Neural cell (in vitro differentiated cells): ENCODE measurements at regions not wholly inside any gene's neighbourhood (a gene's known extent, or its start where the extent isn't known, plus 50 kb on each side); places are given as distances from the start of the nearest gene placed in this dataset.

ENCODE experiments used
- H2AFZ ChIP-seq: fragments of 200-600, 300-800 bp; sonication (generic), shearing (Covaris generic); 2 replicates; pipeline ENCODE4 v1.6.0; 2014; ENCODE audit warnings: low read depth, mild to moderate bottlenecking, antibody characterized with exemption, low read length, moderate library complexity
- H3F3A ChIP-seq: fragments of 200-600 bp; shearing (Covaris generic); 2 replicates; pipeline ENCODE4 v1.6.1; 2016; ENCODE audit warnings: mild to moderate bottlenecking, moderate library complexity, mixed read lengths, antibody characterized with exemption, low read length; ENCODE audit not compliant: insufficient read depth, poor library complexity, severe bottlenecking
- H3K27ac ChIP-seq: fragments of 200-600, 300-800 bp; sonication (generic), shearing (Covaris generic); 2 replicates; pipeline ENCODE4 v1.5.1; 2014; ENCODE audit warnings: mild to moderate bottlenecking, low read length, moderate library complexity
- H3K27me3 ChIP-seq: fragments of 300-800, 200-600 bp; sonication (generic), shearing (Covaris generic); 2 replicates; pipeline ENCODE4 v1.6.0; 2014; ENCODE audit warnings: mild to moderate bottlenecking, low read depth, low read length, moderate library complexity; ENCODE audit not compliant: insufficient read depth
- H3K36me3 ChIP-seq: fragments of 300-800, 200-600 bp; sonication (generic), shearing (Covaris generic); 2 replicates; pipeline ENCODE4 v1.5.1; 2014; ENCODE audit warnings: mild to moderate bottlenecking, antibody characterized with exemption, low read length, moderate library complexity; ENCODE audit not compliant: insufficient read depth
- H3K4me2 ChIP-seq: fragments of 300-800, 200-600 bp; sonication (generic), shearing (Covaris generic); 2 replicates; pipeline ENCODE4 v1.6.0; 2014; ENCODE audit warnings: mild to moderate bottlenecking, low read length
- H3K4me3 ChIP-seq: fragments of 300-800, 200-600 bp; sonication (generic), shearing (Covaris generic); 2 replicates; pipeline ENCODE4 v1.5.1; 2014; ENCODE audit warnings: mild to moderate bottlenecking, low read length, moderate library complexity
- H3K79me2 ChIP-seq: fragments of 200-600 bp; shearing (Covaris generic); replicated peaks from 2 replicates; pipeline ENCODE4 v1.6.0; 2014; ENCODE audit warnings: mild to moderate bottlenecking, low read length, moderate library complexity; ENCODE audit not compliant: insufficient read depth
- H3K9ac ChIP-seq: fragments of 300-800, 200-600 bp; sonication (generic), shearing (Covaris generic); 2 replicates; pipeline ENCODE4 v1.6.1; 2016; ENCODE audit warnings: mild to moderate bottlenecking, low read length, mixed read lengths
- H3K9me2 ChIP-seq: fragments of 200-600 bp; shearing (Covaris generic); 2 replicates; pipeline ENCODE4 v1.6.1; 2016; ENCODE audit warnings: mild to moderate bottlenecking, low read length, mixed read lengths; ENCODE audit not compliant: insufficient read depth
- H3K9me3 ChIP-seq: fragments of 200-600, 300-800 bp; sonication (generic), shearing (Covaris generic); 2 replicates; pipeline ENCODE4 v1.6.1; 2016; ENCODE audit warnings: mild to moderate bottlenecking, mixed run types, low read length, moderate library complexity, mixed read lengths
- H4K20me1 ChIP-seq: fragments of 200-600 bp; shearing (Covaris generic); 2 replicates; pipeline ENCODE4 v1.6.1; 2016; ENCODE audit warnings: mild to moderate bottlenecking, mixed run types; ENCODE audit not compliant: insufficient read depth
- CTCF ChIP-seq: fragments of 450-650 bp; IDR thresholded peaks from 2 replicates; pipeline ENCODE4 v1.5.1; 2014; ENCODE audit warnings: antibody characterized with exemption, mild to moderate bottlenecking, moderate library complexity; ENCODE audit not compliant: poor library complexity, severe bottlenecking
- EP300 ChIP-seq: fragments of 450-650 bp; conservative IDR thresholded peaks from 2 replicates; pipeline ENCODE4 v1.6.1; 2014; ENCODE audit warnings: antibody characterized with exemption, mild to moderate bottlenecking, moderate library complexity; ENCODE audit not compliant: poor library complexity, severe bottlenecking
- EZH2 ChIP-seq: fragments of 200-600, 300-800 bp; shearing (Covaris generic), sonication (generic); IDR thresholded peaks from 2 replicates; pipeline ENCODE4 v1.6.1; 2014; ENCODE audit warnings: antibody characterized with exemption, low read length, borderline replicate concordance, mild to moderate bottlenecking; ENCODE audit not compliant: insufficient read depth, poor library complexity, severe bottlenecking
- MXI1 ChIP-seq: fragments of 450-650 bp; conservative IDR thresholded peaks from 2 replicates; pipeline ENCODE4 v1.6.1; 2014; ENCODE audit warnings: antibody characterized with exemption, mild to moderate bottlenecking; ENCODE audit not compliant: poor library complexity, severe bottlenecking
- POLR2AphosphoS5 ChIP-seq: IDR thresholded peaks from 2 replicates; pipeline ENCODE4 v1.6.1; 2012
- RAD21 ChIP-seq: fragments of 450-650 bp; conservative IDR thresholded peaks from 2 replicates; pipeline ENCODE4 v1.6.1; 2014; ENCODE audit warnings: antibody characterized with exemption, mild to moderate bottlenecking, moderate library complexity
- REST ChIP-seq: IDR thresholded peaks from 2 replicates; pipeline ENCODE4 v1.6.1; 2012; ENCODE audit warnings: borderline replicate concordance
- SMC3 ChIP-seq: fragments of 450-650 bp; conservative IDR thresholded peaks from 2 replicates; pipeline ENCODE4 v1.6.1; 2014; ENCODE audit warnings: antibody characterized with exemption, mild to moderate bottlenecking, moderate library complexity; ENCODE audit not compliant: poor library complexity
- TAF1 ChIP-seq: IDR thresholded peaks from 2 replicates; pipeline ENCODE4 v1.6.1; 2012; ENCODE audit warnings: low read depth

- no peaks in the 10 kb centered on the region for H3K27me3 ChIP-seq
- no peak overlapping the region for H3K9ac ChIP-seq
- no peaks in the 10 kb centered on the region for H3K9me3 ChIP-seq
- no peaks in the 10 kb centered on the region for H3K36me3 ChIP-seq
- TF ChIP-seq TAF1, result no peak
- TF ChIP-seq EZH2, result no peak
- TF ChIP-seq MXI1, result no peak
- TF ChIP-seq POLR2AphosphoS5, result no peak
- TF ChIP-seq EP300, result no peak
- TF ChIP-seq RAD21, result no peak
- no peak for TF ChIP-seq CTCF
- TF ChIP-seq REST, result no peak
- TF ChIP-seq SMC3, result no peak
- no peak overlapping the region for H3K4me3 ChIP-seq
- H3K9me2 ChIP-seq, result no peaks in the 10 kb centered on the region
- H3K79me2 ChIP-seq, result no peaks in the 10 kb centered on the region
- no peaks in the 10 kb centered on the region for H3F3A ChIP-seq
- no peak overlapping the region for H3K27ac ChIP-seq
- no peak overlapping the region for H3K4me2 ChIP-seq
- H4K20me1 ChIP-seq, result no peaks in the 10 kb centered on the region
- no peak overlapping the region for H2AFZ ChIP-seq
Observed at GRCh38 chr18:73861771-73862170, 285.9 kb downstream of the FBXO15 start.

- Histone ChIP-seq H3F3A (no peaks in the 10 kb centered on the region), H4K20me1 (no peaks in the 10 kb centered on the region), H3K27me3 (no peaks in the 10 kb centered on the region), H2AFZ (no peak overlapping the region), H3K9me2 (no peaks in the 10 kb centered on the region), H3K9ac (no peak overlapping the region), H3K4me3 (no peak overlapping the region), H3K36me3 (no peaks in the 10 kb centered on the region), H3K4me2 (no peak overlapping the region), H3K79me2 (no peaks in the 10 kb centered on the region), H3K9me3 (no peaks in the 10 kb centered on the region), H3K27ac (no peak overlapping the region)
- TF ChIP-seq EP300, result no peak
- no peak for TF ChIP-seq REST
- no peak for TF ChIP-seq TAF1
- TF ChIP-seq EZH2, result no peak
- no peak for TF ChIP-seq SMC3
- no peak for TF ChIP-seq RAD21
- no peak for TF ChIP-seq CTCF
Observed at GRCh38 chr18:73859837-73860397, 287.7 kb downstream of the FBXO15 start.
